HepG2 (cell line): ENCODE measurements at regions not wholly inside any gene's neighbourhood (a gene's known extent, or its start where the extent isn't known, plus 50 kb on each side); places are given as distances from the start of the nearest gene placed in this dataset.
"Not testable (repeated sequence)": the region's sequence is repeated elsewhere in the genome, so short reads cannot be mapped to it uniquely, and the experiment has no call there.

ENCODE experiments used
- ATAC-seq: fragments of 200-7000 bp; cut with Tn5 transposase; 3 replicates; pipeline ENCODE4 v1.9.1; 2020; ENCODE audit warnings: mild to moderate bottlenecking, moderate library complexity
- BruUV-seq: library from RNA; stranded (reverse); fragments of 400-500 nt; replicated peaks from 2 replicates; lab custom pipeline; 2021; lab: Mats Ljungman, UMichigan
- CTCF ChIA-PET: fragments of 300-600 bp; formaldehyde crosslinking; extraction: SDS; loops from one replicate; lab custom pipeline; 2021; ENCODE audit warnings: low total read pairs, inconsistent platforms, low intra/inter-chr PET ratio; lab: Yijun Ruan, JAX
- POLR2A ChIA-PET: fragments of 350-600 bp; sonication (Branson Sonifier 250); formaldehyde crosslinking; loops from one replicate; lab custom pipeline; 2020; ENCODE audit warnings: antibody characterized with exemption, inconsistent platforms; lab: Yijun Ruan, JAX
- DNase-seq: peaks from one replicate; pipeline ENCODE4 v3.0.0-alpha.2; 2015; ENCODE audit warnings: low spot score
- FAIRE-seq: peaks from 3 replicates; lab custom pipeline; 2011; peaks lifted over from hg19 to GRCh38; lab: Jason Lieb, UNC
- H2AFZ ChIP-seq: one replicate; pipeline ENCODE4 v1.6.1; 2011; ENCODE audit warnings: low read length, inconsistent platforms
- H3K27ac ChIP-seq: fragments of 300-600 bp; 3 replicates; pipeline ENCODE4 v1.8.0; 2011; ENCODE audit warnings: mixed run types, mild to moderate bottlenecking, mixed read lengths, low read length, inconsistent platforms; ENCODE audit not compliant: insufficient read depth; ENCODE audit errors: extremely low read length
- H3K27me3 ChIP-seq, 2 experiments: fragments of 200-600 bp in 1 of 2; 2 replicates in 1 of 2; 3 replicates in 1 of 2; pipeline versions ENCODE4 v1.6.0 to v1.8.0; 2011; ENCODE audit warnings: low read length in 2 of 2, mild to moderate bottlenecking in 2 of 2, moderate library complexity in 2 of 2, inconsistent platforms in 1 of 2; ENCODE audit not compliant: insufficient read depth in 2 of 2, control insufficient read depth in 1 of 2
- H3K36me3 ChIP-seq, 2 experiments: fragments of 200-600 bp in 1 of 2; replicated peaks in 1 of 2; 2 replicates in 1 of 2; 3 replicates in 1 of 2; pipeline versions ENCODE4 v1.5.1 to v1.8.0; 2011; ENCODE audit warnings: low read length in 2 of 2, inconsistent platforms in 1 of 2; ENCODE audit not compliant: insufficient read depth in 2 of 2, control insufficient read depth in 1 of 2
- H3K4me1 ChIP-seq: 2 replicates; pipeline ENCODE4 v1.5.1; 2012; ENCODE audit warnings: low read length, inconsistent platforms; ENCODE audit not compliant: insufficient read depth
- H3K4me2 ChIP-seq: 2 replicates; pipeline ENCODE4 v1.6.0; 2011; ENCODE audit warnings: low read depth, low read length, inconsistent platforms
- H3K4me3 ChIP-seq, 3 experiments: fragments of 200-600 bp in 1 of 3; sonication (generic), shearing (Covaris generic) in 1 of 3; replicated peaks in 1 of 3; 2 replicates each; pipeline ENCODE4 v1.5.1; 2011 to 2016; ENCODE audit warnings: low read length in 3 of 3, inconsistent platforms in 2 of 3, low read depth in 2 of 3, mild to moderate bottlenecking in 2 of 3, control low read depth in 1 of 3, mixed read lengths in 1 of 3; ENCODE audit not compliant: insufficient read depth in 1 of 3
- H3K79me2 ChIP-seq: one replicate; pipeline ENCODE4 v1.6.1; 2011; ENCODE audit warnings: low read length, inconsistent platforms; ENCODE audit not compliant: insufficient read depth
- H3K9ac ChIP-seq: 2 replicates; pipeline ENCODE4 v1.6.0; 2011; ENCODE audit warnings: mild to moderate bottlenecking, low read depth, low read length, inconsistent platforms; ENCODE audit not compliant: insufficient read depth
- H3K9me3 ChIP-seq: 2 replicates; pipeline ENCODE4 v1.5.1; 2012; ENCODE audit warnings: mild to moderate bottlenecking, low read length
- H4K20me1 ChIP-seq: 2 replicates; pipeline ENCODE4 v1.6.0; 2011; ENCODE audit warnings: inconsistent platforms, mild to moderate bottlenecking, low read length, moderate library complexity; ENCODE audit not compliant: insufficient read depth
- PHF21A ChIP-seq: sonication (generic); formaldehyde crosslinking; IDR thresholded peaks from 2 replicates; pipeline ENCODE4 v1.5.0; 2020; ENCODE audit warnings: mild to moderate bottlenecking, missing genetic modification reagents
- ZNF687 ChIP-seq: sonication (generic); formaldehyde crosslinking; IDR thresholded peaks from 2 replicates; pipeline ENCODE4 v1.5.1; 2020; ENCODE audit warnings: mild to moderate bottlenecking, missing genetic modification reagents, moderate library complexity
- ZSCAN22 ChIP-seq: sonication (generic); formaldehyde crosslinking; IDR thresholded peaks from 2 replicates; pipeline ENCODE4 v1.4.0; 2020; ENCODE audit warnings: mild to moderate bottlenecking, missing genetic modification reagents
- in situ Hi-C: cut with HindIII; loops from 2 replicates; pipeline ENCODE4 v1.10.0; 2017; ENCODE audit warnings: low pct_unique_long_range_greater_than_20kb; ENCODE audit not compliant: extremely low pct_ligation_motif_present
- intact Hi-C: fragments of 100-400 bp; cut with micrococcal nuclease; formaldehyde crosslinking; loops from one replicate; pipeline ENCODE4 v1.10.0; 2022; ENCODE audit not compliant: unreplicated experiment

GRCh38 chr12:60235261-60235660 lies 639.4 kb downstream of the SLC16A7 start (continued):
- TF ChIP-seq ZNF687 (CRISPR knock-in tag) = no peak
- TF ChIP-seq PHF21A (CRISPR knock-in tag) = no peak
- no peak for TF ChIP-seq ZSCAN22 (CRISPR knock-in tag)

GRCh38 chr12:60236416-60236815 lies 640.6 kb downstream of the SLC16A7 start:
- CTCF ChIA-PET, H3K27me3 ChIP-seq, H3K4me1 ChIP-seq, H3K9me3 ChIP-seq, H3K36me3 ChIP-seq, H3K4me2 ChIP-seq, DNase-seq, H3K79me2 ChIP-seq, H3K27ac ChIP-seq, intact Hi-C loops, H3K9ac ChIP-seq, POLR2A ChIA-PET, FAIRE-seq, BruUV-seq, ATAC-seq, H4K20me1 ChIP-seq, in situ Hi-C loops, H2AFZ ChIP-seq, H3K4me3 ChIP-seq: not testable (repeated sequence)
